ENCODE measurements at regions not wholly inside any gene's neighbourhood (a gene's known extent, or its start where the extent isn't known, plus 50 kb on each side); places are given as distances from the start of the nearest gene placed in this dataset.

GRCh38 chr11:42098075-42098474, 638.6 kb upstream of the LRRC4C start:
- no peaks in the 10 kb centered on the region for H3K79me2 ChIP-seq
- H2AFZ ChIP-seq = no peak overlapping the region
- H3K9ac ChIP-seq = no peak overlapping the region
- TF ChIP-seq, protein P1, sequence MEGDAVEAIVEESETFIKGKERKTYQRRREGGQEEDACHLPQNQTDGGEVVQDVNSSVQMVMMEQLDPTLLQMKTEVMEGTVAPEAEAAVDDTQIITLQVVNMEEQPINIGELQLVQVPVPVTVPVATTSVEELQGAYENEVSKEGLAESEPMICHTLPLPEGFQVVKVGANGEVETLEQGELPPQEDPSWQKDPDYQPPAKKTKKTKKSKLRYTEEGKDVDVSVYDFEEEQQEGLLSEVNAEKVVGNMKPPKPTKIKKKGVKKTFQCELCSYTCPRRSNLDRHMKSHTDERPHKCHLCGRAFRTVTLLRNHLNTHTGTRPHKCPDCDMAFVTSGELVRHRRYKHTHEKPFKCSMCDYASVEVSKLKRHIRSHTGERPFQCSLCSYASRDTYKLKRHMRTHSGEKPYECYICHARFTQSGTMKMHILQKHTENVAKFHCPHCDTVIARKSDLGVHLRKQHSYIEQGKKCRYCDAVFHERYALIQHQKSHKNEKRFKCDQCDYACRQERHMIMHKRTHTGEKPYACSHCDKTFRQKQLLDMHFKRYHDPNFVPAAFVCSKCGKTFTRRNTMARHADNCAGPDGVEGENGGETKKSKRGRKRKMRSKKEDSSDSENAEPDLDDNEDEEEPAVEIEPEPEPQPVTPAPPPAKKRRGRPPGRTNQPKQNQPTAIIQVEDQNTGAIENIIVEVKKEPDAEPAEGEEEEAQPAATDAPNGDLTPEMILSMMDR (IDR thresholded peaks at IDR 0.05) = no peak
- no peaks in the 10 kb centered on the region for H3K4me1 ChIP-seq
- H3K36me3 ChIP-seq (ENCODE audit: control insufficient read depth, insufficient read depth, low read length) = no peaks in the 10 kb centered on the region
- H3K4me3 ChIP-seq (ENCODE audit: low read depth, low read length) = no peak overlapping the region
- H3K4me2 ChIP-seq (ENCODE audit: low read length) = no peak overlapping the region
- H3K27me3 ChIP-seq (ENCODE audit: control insufficient read depth, insufficient read depth, low read length) = no peaks in the 10 kb centered on the region
- no peaks in the 10 kb centered on the region for H3K9me3 ChIP-seq (ENCODE audit: control insufficient read depth, low read length)
- no peak overlapping the region for H3K27ac ChIP-seq

GRCh38 chr11:42112866-42113265, 653.4 kb upstream of the LRRC4C start:
- Histone ChIP-seq H3K27ac (no peak overlapping the region), H3K36me3 (ENCODE audit: control insufficient read depth, insufficient read depth, low read length) (no peaks in the 10 kb centered on the region), H3K4me2 (ENCODE audit: low read length) (no peak overlapping the region), H3K79me2 (no peaks in the 10 kb centered on the region), H3K9me3 (ENCODE audit: control insufficient read depth, low read length) (no peaks in the 10 kb centered on the region), H3K27me3 (ENCODE audit: control insufficient read depth, insufficient read depth, low read length) (no peaks in the 10 kb centered on the region), H2AFZ (no peak overlapping the region), H3K4me1 (no peaks in the 10 kb centered on the region), H3K9ac (no peak overlapping the region), H3K4me3 (ENCODE audit: low read depth, low read length) (no peak overlapping the region)
- TF ChIP-seq, protein P1 (IDR thresholded peaks at IDR 0.05) = no peak

GRCh38 chr11:42114927-42115326, 655.5 kb upstream of the LRRC4C start:
- Histone ChIP-seq H3K9ac (no peak overlapping the region), H3K27ac (no peak overlapping the region), H3K79me2 (no peaks in the 10 kb centered on the region), H3K9me3 (ENCODE audit: control insufficient read depth, low read length) (no peaks in the 10 kb centered on the region), H3K36me3 (ENCODE audit: control insufficient read depth, insufficient read depth, low read length) (no peaks in the 10 kb centered on the region), H3K4me2 (ENCODE audit: low read length) (no peak overlapping the region), H3K27me3 (ENCODE audit: control insufficient read depth, insufficient read depth, low read length) (no peaks in the 10 kb centered on the region), H3K4me1 (no peaks in the 10 kb centered on the region), H2AFZ (no peak overlapping the region), H3K4me3 (ENCODE audit: low read depth, low read length) (no peak overlapping the region)
- TF ChIP-seq, protein P1 (IDR thresholded peaks at IDR 0.05) = no peak

DNA sequence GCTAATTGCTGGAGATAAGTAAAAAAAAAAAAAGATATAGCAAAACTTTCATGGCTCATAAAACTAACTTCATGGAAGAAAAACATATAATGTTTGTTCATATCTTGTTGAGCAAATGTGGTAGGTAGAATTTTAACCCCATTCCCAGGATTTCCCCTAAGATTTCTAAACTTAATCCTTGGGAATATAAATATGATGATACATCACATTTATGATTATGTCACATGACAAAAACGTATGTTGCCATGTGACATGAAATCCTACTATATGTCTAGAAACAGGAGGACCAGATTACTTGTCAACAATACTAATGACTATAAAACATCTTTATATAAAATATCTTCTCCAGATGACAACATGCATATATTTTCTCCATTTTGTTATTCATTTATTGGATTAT, 679.0 kb upstream of the LRRC4C start:
- H3K27ac ChIP-seq = no peak overlapping the region
- H3K4me3 ChIP-seq (ENCODE audit: low read depth, low read length) = no peak overlapping the region
- no peak overlapping the region for H3K9ac ChIP-seq
- H3K9me3 ChIP-seq (ENCODE audit: control insufficient read depth, low read length) = no peaks in the 10 kb centered on the region
- no peaks in the 10 kb centered on the region for H3K27me3 ChIP-seq (ENCODE audit: control insufficient read depth, insufficient read depth, low read length)
- TF ChIP-seq, protein P1 (IDR thresholded peaks at IDR 0.05) = no peak
- H3K4me2 ChIP-seq (ENCODE audit: low read length) = no peak overlapping the region
- no peaks in the 10 kb centered on the region for H3K79me2 ChIP-seq
- H3K4me1 ChIP-seq = no peaks in the 10 kb centered on the region
- H3K36me3 ChIP-seq (ENCODE audit: control insufficient read depth, insufficient read depth, low read length) = no peaks in the 10 kb centered on the region
- no peak overlapping the region for H2AFZ ChIP-seq

GRCh38 chr11:42145311-42145710, 685.9 kb upstream of the LRRC4C start:
- Histone ChIP-seq H3K27ac (no peak overlapping the region), H3K27me3 (ENCODE audit: control insufficient read depth, insufficient read depth, low read length) (no peaks in the 10 kb centered on the region), H2AFZ (no peak overlapping the region), H3K9ac (no peak overlapping the region), H3K4me2 (ENCODE audit: low read length) (no peak overlapping the region), H3K4me3 (ENCODE audit: low read depth, low read length) (no peak overlapping the region), H3K4me1 (no peaks in the 10 kb centered on the region), H3K9me3 (ENCODE audit: control insufficient read depth, low read length) (no peaks in the 10 kb centered on the region), H3K79me2 (no peaks in the 10 kb centered on the region), H3K36me3 (ENCODE audit: control insufficient read depth, insufficient read depth, low read length) (no peaks in the 10 kb centered on the region)
- TF ChIP-seq, protein P1 (IDR thresholded peaks at IDR 0.05) = no peak

Data from parathyroid adenoma (tissue), 2 donors.